HG02759 (cell line): ENCODE measurements at regions not wholly inside any gene's neighbourhood (a gene's known extent, or its start where the extent isn't known, plus 50 kb on each side); places are given as distances from the start of the nearest gene placed in this dataset.

Experiments
- ATAC-seq: cut with Tn5 transposase; IDR thresholded peaks from one replicate; pipeline ENCODE4 v1.9.1; 2021; ENCODE audit warnings: mild to moderate bottlenecking, moderate library complexity; ENCODE audit not compliant: unreplicated experiment

DNA sequence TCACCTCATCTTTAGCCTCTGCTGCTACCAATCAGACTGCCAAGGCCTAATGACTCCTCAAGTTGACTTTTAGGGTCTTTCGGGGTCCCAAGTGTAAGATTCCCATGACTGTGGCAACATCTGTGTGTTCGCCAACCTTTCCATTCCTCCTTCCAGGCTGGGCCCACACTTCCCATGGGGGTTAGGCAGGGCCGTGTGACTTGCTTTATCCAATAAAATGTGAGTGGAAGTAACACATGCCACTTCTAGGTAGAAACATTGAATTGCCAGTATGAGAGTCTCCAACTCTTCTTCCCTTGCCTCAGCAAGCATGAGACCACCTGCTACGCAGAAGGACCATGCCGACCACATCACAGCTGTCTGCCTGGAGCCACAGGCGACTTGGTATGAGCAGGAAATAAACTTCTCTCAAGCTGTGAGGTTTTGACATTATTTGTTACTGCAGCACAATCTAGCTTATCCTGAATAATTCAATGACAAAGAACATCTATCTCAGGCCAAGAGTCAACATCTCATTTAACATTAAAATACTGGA lies 190.4 kb upstream of the IER5L start:
- no peak for ATAC-seq

DNA sequence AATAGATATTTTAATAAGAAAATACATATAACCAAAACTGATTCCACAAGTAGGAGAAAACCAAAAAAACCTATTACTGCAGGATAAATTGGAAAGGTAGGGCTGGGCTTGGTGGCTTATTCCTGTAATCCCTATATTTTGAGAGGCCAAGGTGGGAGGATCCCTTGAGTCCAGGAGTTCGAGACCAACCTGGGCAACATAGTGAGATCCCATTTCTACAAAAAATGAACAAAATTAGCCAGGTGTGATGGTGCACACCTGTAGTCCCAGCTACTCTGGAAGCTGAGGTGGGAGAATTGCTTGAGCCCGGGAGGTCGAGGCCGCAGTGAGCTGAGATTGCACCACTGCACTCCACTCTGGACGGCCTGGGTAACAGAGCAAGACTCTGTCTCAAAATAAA lies 189.2 kb upstream of the IER5L start:
- ATAC-seq = no peak

DNA sequence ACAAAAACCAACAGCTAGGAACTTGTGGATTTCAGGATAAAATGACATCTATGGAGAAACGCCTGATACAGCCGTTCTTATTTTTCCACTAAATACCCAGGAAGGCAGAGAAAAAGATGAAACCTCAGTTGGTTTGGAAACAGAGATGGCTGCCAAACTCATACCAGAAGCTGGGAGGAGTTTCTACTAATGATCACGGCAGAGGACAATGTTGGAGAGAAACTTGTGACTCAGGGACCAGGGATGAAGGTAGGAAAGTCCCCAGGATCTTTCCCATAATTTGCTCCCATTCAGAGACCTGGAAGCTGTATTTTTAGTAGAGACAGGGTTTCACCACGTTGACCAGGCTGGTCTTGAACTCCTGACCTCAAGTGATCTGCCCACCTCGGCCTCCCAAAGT lies 187.1 kb upstream of the IER5L start:
- ATAC-seq = no peak

DNA sequence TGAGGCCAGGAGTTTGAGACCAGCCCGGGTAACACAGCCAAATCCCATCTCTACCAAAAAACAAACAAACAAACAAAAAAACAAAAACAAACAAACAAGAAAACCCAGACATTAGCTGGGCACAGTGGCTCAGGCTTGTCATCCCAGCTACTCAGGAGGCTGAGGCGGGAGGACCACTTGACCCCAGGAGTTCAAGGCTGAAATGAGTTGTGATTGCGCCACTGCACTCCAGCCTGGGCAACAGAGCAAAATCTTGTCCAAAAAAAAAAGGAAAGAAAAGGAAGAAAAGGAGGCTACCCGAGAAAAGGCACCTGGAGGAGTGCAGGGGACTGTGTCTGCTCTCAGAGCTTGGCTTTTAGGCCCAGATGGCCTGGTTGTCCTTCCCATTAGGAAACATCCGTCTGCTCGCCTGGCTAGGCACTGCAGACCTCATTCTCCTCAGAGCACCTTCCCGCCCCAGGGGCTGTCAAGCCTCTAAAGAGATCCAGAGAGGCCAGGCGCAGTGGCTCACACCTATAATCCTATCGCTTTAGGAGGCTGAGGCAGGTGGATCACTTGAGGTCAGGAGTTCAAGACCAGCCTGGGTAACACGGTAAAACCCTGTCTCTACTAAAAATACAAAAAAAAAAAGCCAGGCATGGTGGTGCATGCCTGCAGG lies 185.3 kb upstream of the IER5L start:
- ATAC-seq = no peak

DNA sequence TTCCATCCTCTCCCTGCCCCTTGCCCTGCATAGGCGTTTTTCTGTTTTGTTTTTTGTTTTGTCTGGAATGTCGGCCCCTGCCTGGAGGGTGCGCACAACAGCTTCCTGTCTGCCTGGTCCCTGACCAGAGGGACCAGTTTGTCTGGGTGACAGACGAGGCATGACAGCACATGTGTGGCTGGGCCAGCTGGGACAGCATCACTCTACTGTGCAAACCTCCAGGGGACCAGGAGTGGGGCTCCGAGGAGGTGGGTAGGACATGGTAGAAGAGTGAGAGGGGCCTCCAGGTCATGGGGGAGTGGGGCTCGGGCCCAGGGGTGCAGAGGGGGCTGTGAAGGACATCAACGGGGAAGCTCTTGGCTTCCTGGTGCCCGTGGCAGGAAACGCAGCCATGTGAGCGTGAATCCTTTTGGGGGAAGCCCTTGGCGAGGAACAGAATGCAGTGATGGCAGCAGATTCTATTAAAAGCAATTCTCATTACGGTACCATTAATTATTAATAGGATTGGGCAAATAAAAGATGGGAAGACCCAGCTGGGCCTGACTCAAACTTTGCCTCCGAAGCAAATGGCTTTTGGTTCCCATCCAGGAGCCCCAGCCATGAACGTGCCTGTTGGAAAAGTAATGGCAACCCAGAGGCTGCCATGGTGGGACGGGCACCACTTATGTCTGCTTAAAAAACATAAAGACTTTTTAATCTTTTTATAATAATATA lies 184.4 kb upstream of the IER5L start:
- ATAC-seq = no peak

DNA sequence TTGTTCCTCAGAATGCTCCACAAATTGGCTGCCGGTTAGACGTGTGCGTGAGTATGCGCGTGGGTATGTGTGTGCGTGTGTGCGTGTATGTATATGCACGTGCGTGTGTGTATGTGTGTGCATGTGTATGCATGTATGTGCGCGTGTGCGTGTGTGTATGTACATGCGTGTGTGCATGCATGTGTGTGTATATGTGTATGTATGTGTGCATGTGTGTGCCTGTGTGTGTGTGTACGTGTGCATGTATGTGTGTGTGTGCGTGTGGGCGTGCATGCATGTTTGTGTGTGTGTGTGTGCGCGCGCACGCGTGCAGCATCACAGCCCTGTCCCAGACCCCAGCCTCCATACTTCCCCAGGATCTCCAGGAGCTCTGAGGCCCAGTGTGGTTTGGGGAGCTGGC lies 183.1 kb upstream of the IER5L start:
- ATAC-seq = no peak

DNA sequence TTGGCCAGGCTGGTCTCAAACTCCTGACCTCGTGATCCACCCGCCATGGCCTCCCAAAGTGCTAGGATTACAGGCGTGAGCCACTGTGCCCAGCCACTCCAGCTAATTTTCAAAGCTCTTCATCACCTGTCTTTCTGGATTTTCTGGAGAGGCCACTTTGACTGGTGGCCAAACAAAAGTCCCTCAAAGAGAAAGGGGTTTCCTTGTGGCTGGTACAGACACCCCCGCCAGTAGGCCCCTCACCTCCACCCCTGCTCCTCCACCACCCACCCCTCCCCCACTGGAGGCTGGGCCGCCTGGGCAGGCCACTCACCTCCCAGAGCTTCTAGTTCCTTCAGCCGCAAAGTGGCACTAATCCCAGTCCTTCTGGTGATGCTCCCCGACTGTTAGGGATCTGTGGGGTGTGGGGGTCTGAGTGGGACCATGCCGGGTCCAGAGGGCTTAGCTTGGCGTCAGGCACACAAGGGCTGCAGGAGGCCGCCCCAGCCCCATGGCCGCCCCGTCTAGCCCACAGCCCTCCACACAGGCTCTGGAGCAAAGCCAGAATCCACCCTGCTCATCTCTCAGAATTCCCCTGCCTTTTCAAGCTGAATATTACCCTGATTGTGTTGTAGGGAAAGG lies 182.0 kb upstream of the IER5L start:
- no peak for ATAC-seq

DNA sequence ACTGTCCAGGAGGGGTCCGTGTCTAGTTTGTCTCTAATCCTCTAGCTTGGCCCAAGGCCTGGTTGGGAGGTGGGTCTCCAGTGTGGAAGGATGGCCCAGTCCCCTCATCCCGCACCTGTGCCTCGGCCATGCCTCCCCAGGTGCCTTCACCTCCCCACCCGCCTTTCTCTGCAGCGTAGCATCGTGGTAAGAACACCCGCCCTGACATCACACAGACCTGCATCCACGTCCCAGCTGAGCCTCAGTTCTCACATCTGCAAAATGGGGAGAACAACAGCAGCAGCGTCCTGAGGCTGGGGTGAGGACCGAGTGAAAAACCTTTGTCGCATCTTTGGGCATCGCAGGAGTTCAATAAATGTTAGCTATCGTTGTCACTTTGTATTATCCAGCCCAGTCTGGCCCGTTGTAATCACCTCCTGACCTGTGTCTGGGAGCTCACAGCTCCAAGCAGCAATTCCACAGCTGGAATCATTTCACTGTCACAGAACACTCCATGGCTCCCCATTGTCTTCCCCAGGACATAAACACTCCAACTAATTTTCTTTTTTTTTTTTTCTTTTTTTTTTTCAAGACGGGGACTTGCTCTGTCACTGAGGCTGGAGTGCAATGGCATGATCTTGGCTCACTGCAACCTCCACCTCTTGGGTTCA lies 181.2 kb upstream of the IER5L start:
- no peak for ATAC-seq

DNA sequence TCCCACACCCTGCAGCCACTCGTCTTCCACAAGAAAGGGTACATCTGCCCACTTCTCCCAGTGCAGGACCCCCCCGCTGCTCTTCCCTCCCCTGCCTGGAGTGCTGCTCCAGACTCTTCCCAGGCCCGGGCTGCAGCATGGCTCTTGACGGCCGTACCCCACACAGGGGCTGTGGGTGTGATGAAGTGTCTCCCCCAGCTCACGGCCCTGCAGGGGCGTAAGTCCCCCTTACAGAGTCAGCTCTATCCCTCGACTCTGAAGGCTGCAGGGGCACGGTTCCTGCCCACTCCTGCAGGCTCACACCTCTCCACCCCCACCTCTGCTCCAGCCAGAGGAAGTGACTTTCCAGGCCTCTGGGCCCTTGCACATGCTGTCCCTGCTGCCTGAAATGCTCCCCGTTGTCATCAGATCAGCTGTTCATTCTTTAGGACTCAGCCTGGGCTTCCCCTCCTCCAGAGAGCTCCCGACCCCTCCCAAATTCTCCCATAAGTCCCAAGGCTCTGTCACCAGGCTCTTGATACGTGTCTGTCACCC lies 180.6 kb upstream of the IER5L start:
- no peak for ATAC-seq

DNA sequence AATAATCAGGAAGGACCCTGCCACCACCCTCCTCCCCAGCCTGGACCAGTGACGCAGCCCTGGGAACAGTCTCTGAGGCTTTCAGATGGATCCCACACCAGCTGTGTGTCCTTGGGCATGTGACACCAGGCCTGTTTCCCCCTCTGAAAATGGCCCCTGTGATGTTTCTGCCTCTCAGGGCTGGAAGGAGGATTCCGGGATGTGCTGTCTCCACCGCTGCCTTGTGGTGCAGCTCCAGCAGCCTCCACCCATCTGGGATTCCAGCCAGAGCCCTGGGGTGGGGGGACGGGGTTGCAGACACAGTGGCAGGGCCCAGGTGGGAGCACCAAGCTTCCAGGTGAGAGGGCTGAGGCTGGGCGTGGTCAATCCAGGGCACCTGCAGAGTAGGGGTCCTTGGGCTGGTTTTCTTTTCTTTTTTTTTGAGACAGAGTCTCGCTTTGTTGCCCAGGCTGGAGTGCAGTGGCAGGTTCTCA lies 179.7 kb upstream of the IER5L start:
- no peak for ATAC-seq

DNA sequence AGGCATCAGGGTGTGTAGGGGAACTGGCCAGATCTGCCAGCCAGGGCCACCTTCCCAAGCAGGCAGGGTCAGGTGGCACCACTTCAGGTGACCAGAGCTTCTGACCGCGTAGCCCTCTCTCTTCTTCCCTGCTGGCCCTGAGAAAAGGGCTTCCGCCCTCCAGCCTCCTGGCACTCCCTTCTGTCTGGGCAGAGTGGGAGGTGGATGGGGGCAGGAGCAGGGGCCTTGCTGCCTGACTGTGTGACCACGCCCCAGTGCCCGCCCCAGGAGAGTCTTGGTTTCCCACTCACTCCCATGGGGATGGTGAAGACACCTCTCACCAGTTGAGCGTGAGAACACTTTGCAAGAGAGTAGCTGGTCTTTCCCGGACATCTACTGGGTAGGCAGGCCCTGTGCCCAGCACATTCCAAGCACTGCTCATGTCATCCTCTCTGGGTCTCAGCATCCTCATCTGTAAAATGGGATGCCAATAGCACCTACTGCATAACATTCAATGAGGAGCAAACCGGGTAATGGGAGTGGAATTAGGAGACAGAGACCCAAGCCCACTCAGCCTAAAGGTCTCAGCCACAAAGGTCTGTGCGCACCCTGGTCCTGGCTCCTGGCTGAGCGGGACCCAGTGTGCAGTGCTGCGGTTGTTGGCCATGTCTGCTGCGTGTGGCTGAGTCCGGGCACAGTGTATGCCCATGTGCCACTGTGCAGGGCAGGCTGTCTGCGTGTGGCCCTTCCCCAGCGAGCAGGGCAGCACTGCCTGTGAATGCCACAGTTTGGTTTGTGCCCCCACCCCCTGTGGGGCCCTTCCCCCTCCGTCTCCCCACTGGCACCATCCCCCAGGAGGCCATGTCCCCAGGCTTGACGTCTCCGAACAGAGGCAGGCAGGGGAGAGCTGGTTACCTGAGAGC lies 179.1 kb upstream of the IER5L start:
- ATAC-seq = no peak

DNA sequence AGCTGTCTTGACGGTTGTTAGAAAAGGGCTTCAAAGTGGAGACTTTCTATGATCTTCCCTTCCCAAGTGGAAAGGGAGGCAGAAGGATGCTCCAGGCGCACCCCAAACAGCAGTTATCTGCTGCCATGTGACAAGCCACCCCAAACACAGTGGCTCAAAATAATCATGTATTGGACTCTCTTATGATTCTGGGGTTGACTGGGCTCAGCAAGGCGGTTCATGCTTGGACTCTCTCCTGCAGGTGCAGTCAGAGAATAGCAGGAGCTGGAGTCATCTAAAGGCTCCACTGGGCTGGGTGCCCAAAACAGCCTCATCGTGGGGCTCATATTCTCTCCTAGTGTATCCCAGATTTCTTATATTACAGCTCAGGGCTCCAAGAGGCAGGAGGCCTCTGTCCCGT lies 177.6 kb upstream of the IER5L start:
- no peak for ATAC-seq

DNA sequence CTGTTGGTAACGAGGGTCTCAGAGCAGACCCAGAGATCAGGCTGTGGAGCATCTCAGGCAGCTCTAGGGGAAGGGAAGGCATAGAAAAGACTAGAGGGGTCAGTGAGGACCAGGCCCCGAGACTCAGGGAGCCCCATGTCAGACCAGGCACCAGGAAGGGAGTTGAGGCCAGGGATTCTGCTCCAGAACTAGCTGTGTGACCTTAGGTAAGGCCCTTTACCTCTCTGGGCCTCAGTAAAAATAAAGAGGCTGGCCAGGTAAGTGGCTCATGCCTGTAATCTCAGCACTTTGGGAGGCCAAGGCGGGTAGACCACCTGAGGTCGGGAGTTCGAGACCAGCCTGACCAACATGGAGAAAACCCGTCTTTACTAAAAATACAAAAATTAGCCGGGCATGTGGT lies 176.4 kb upstream of the IER5L start:
- no peak for ATAC-seq

DNA sequence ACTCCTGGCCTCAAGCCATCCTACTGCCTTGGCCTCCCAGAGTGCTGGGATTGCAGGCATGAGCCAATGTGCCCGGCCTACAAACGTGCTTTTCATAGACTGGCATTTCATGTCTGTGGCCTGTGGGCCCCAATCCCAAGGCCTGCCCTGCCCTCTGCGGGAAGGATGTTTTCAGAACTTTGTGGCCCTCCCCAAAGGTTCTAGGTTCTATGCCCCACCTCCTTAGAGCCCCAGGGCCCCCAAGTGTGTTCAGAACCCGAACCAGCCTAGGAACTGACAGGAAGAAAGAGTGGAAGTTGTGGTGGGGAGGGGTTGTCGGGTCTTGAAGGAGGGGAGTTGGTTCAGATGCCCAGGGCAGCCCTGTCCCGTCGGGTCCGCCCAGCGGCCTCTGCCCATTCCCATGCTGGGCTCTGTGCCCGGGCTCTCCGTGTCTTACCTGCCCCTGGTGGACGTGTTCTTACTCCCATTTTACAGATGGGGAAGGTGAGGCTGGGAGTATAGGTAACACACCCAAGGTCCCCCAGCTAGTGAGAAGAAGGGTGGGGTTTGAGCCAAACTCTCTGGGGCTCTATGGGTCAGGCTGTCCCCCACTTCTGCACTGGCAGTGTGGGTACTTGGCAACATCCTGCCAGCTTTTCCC lies 175.8 kb upstream of the IER5L start:
- ATAC-seq = no peak

DNA sequence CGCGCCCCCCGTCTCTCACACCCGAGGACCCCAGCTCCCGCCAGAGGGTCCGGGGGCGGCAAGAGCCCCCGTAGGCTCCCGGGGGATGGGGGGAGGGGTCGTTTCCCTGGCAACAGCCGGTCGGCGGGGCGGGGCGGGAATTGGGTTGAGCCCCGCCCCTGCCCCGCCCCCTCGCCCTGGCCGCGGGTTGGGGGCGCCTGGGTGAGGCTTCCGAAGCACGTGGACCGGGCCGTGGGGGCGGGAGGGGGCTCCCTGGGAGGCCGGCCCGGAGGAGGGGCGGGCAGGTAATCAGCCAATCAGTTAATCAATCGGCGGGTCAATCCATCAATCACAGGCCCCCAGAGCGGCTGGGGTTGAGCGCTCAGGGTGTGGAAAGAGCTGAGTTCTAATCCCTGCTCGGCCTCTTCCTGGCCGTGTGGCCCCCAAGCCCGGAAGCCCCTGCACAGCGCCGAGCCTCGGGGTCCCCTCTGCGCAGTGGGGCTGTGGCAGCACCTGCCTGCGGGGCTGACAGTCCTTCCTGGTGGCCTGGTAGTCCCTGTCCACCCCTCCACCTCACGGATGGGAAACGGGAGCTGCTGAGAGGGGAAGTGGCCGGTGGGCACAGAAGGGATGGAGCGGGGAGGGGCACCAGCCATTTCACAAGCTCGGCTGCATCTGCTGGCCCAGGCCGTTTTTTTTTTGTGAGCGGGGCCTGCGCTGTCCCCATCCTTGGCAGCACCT lies 174.2 kb upstream of the IER5L start:
- ATAC-seq = no peak

DNA sequence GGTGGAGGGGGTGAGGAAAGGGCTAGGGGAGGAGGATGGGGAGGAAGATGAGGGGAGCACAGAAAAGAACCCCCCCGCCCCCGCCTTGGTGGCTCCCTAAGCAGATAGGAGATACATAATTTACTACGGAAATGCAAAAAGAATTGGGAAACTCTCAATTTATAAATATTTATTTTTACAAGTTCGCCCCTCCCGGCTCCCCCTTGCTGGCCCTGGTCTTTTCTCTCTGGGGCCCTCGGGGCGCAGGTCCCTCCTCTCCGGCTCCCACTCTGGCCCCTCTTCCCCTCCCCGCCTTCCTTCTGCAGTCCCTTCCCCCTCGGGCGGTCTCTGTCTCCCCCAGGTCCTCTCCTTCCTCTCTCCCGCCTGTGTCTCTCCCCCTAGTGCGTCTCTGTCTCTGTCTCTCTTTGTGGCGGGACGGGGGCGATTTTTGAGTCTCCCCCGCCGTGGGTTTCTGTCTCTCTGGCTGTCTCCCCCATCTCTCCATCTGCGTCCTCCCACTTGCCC lies 173.6 kb upstream of the IER5L start:
- ATAC-seq = no peak

DNA sequence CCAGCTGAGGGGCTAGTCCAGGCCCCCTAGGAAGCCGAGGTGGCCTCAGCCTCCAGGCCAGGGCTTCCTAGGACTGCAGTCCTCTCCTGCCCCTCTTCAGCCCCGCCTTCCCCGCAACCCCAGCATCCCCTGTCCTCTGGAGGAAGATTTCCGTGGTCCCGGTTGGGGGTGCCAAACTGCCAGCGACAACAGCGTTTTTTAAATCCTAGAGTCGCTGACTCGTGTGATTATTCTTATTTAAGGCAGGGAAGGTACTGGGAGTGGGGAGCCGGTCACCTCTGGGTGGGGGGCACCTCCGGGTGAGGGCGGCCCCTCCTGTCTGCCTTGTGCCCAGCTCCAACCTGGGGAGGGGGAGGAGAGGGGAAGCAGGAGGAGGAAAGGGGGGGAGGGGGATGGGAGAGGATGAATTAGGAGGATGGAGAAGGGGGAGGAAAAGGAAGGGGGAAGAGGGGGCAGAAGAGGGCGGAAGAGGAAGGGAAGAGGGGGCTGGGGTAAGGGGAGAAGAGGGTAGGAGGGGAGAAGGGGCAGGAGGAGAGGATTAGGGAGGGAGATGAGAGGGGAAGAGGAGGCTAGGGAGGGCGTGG lies 173.1 kb upstream of the IER5L start:
- no peak for ATAC-seq

DNA sequence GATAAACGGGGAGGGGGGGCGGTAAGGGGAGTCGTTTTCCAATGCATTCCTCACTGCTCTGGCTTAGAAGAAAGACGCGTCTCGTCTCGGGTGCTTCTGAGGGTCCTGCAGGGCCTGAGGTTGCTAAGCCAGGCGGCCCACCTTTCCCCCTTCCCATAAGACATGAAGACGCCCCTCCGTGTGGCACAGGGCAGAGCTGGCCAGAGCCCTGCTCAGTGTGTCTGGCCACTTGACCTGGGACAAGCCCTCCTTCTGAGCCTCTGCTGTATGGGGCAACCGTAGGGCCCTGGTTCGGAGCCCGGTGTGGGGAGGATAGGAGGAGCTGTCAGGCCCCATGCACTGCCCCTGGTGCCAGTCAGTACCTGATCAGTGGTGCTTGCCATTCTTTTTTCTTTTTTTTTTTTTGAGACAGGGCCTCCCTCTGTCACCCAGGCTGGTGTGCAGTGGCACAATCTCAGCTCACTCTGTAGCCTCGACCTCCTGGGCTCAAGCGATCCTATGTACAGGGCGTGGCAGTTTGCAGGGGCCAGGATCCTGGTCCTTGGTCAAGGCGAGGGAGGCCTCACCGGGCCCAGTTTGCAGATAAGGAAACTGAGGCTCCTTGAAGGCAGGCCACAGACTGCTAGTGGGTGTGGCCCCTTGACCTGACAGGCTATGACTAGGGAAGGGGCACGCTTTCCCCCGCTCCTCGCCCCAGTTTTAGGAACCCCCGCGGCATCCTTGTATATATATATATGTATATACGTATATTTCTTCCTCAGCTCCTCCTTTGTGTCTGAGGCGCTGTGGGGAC lies 172.3 kb upstream of the IER5L start:
- no peak for ATAC-seq
